ENCODE measurements at regions not wholly inside any gene's neighbourhood (a gene's known extent, or its start where the extent isn't known, plus 50 kb on each side); places are given as distances from the start of the nearest gene placed in this dataset.

DNA sequence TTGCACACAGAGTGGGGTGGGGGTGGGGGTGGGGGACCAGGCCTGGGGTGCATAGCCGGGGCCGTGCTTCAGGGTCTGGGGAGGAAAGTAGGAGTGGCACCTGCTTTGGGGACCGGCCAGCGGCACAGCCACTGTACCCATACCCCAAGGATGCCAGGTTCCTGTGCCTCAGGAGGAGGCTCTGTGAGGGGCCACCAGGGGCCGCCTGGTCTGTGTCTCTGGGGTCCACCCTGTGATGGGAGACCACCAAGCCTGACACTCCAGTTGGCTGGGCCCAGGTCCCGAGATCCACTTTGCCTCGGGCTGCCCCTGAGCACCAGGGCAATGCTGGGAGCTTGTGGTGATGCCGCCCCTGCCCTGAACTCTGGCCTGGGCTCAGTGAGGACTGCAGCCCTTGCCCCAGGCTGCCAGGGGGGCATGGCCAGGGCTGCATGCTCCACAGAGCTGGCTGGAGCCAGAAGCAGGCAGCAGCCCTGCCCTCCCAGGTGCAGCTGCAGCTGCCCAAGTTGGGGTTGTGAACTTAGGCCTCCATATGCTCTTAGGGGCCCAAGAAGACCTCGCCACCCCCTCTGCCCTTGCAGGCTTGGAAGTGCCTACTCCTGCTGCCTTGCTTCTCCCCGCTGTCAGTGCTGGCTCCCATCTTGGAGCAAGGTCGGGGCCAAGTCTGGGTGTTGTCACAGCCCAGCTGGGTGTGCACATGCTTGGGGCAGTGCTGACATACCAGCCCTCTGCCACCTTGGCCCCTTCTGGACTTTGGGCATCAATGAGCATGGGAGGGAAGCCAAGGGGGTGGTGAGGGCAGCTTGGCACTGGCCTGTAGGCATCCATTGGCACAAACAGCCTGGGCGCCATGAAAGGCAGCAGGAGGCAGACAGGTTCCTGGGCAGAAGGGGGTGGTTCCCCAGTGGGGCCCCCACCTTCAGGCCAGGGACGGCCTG is 123.3 kb upstream of the THY1 start:
- no peak overlapping the region for H3K4me3 ChIP-seq (ENCODE audit: low read length)
- DNase-seq (ENCODE audit: low read depth) = no peak
- TF ChIP-seq, protein P1, sequence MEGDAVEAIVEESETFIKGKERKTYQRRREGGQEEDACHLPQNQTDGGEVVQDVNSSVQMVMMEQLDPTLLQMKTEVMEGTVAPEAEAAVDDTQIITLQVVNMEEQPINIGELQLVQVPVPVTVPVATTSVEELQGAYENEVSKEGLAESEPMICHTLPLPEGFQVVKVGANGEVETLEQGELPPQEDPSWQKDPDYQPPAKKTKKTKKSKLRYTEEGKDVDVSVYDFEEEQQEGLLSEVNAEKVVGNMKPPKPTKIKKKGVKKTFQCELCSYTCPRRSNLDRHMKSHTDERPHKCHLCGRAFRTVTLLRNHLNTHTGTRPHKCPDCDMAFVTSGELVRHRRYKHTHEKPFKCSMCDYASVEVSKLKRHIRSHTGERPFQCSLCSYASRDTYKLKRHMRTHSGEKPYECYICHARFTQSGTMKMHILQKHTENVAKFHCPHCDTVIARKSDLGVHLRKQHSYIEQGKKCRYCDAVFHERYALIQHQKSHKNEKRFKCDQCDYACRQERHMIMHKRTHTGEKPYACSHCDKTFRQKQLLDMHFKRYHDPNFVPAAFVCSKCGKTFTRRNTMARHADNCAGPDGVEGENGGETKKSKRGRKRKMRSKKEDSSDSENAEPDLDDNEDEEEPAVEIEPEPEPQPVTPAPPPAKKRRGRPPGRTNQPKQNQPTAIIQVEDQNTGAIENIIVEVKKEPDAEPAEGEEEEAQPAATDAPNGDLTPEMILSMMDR (IDR thresholded peaks at IDR 0.05; ENCODE audit: insufficient read depth, low read depth, low read length, missing control alignments) = no peak

DNA sequence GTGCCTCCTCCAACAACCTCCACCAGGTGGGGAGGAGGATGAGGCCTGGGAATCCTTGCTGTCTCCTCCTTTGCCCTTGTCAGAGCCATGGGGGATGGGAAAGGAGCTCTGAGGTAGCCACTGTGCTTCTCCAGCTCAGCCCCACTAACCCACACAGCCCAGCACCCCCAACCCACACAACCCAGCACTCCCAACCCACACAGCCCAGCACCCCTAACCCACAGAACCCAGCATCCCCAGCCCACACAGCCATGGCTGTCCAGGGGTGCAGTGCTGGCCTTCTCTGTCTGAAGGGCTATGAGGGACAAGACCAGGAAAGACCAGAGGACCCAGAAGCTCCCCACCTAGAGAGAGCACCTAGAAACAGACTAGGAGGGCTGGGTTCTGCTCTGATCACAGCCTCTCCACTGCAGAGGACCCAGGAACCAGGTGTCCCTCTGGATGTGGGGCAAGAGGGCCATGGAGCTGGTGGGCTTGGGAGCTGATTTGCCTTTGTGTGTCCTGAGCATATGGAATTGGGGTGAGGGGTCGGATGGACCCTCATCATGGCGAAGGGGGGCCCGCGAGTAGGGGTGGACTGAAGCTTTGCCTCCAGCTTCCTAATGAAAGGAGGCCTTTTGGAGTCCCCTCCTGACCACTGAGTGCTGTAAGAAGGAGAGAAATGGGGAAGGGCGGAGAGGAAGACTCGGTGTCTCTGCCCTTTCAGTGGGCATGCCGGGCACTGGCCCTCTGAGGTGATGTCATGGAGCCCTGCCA is 117.6 kb upstream of the THY1 start:
- DNase-seq (ENCODE audit: low read depth) = no peak
- TF ChIP-seq, protein P1 (IDR thresholded peaks at IDR 0.05; ENCODE audit: insufficient read depth, low read depth, low read length, missing control alignments) = no peak
- H3K4me3 ChIP-seq (ENCODE audit: low read length) = no peak overlapping the region

DNA sequence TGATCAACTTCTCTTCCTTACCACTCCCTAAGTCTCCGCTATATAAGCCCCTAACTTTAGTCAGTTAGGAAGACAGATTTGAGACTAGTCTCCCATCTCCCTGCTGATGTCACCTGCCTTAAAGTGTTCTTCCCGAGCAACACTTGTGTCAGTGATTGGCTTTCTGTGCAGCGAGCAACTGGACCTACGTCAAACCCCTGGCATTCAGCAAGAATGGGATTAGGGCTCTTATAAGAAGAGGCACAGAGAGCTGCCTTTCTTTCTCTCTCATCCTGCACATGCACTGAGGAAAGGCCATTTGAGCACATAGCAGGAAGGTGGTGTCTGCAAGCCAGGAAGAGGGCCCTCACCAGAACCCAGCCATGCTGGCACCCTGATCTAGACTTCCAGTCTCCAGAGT is 116.6 kb upstream of the THY1 start:
- no peak for DNase-seq (ENCODE audit: low read depth)
- TF ChIP-seq, protein P1 (IDR thresholded peaks at IDR 0.05; ENCODE audit: insufficient read depth, low read depth, low read length, missing control alignments) = no peak
- no peak overlapping the region for H3K4me3 ChIP-seq (ENCODE audit: low read length)

DNA sequence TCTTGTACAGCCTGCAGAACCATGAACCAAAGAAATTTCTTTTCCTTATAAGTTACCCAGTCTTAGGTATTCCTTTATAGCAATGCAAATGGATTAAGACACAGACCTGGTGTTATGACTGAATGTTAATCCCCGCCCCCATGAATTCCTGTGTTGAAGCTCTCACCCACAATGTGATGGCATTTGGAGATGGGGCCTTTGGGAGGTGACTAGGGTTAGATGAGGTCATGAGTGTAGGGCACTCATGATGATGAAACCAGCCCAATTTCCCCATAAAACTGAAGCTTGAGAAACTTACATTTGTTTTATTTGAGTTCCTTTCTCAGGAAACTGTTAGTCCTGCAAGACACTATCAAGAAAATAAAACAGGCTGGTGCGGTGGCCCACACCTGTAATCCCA is 115.8 kb upstream of the THY1 start:
- no peak overlapping the region for H3K4me3 ChIP-seq (ENCODE audit: low read length)
- TF ChIP-seq, protein P1 (IDR thresholded peaks at IDR 0.05; ENCODE audit: insufficient read depth, low read depth, low read length, missing control alignments) = no peak
- DNase-seq (ENCODE audit: low read depth) = peak; percentile 8

DNA sequence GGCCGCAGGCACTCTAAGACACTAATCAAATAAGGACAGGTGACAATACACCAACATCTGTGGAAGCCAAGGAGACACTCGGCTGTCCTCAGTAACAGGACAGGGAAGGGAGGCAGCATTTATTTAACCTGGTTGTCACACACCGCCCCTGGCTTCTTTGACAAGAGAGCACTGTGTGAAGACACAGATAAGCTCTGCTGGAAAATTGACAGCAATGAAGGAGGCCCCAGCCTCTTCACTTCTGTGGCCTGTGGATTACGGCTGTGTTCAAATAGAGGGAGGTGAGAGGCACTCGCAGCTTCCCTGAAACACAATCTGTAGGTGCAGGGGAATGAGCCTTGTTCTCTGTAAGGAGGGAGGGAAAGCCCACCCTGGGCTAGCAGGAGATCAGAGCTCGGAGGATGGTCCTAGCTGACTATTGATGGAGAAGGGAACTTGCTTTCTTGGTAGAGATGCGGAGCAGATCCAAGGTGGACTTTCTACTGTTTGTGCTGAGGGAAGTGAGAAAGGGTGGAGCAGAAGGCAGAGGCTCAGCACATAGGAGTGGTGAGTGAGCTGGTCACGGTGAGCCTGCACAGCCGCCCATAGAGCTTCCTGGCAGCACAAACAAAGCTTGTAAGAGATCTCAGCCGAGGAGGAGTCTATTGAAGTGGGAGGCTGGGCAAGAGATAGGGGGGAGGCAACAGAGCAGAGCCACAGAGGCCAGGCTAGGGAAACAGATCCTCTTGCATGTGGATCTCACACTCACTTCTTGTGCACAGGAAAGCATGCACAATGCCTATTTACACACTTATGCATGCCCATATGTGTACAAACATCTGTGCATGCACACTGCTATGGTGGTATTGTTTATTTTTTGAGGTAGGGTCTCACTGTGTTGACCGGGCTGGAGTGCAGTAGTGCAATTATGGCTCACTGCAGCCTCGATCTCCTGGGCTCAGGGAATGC is 114.6 kb upstream of the THY1 start:
- TF ChIP-seq, protein P1 (IDR thresholded peaks at IDR 0.05; ENCODE audit: insufficient read depth, low read depth, low read length, missing control alignments) = no peak
- DNase-seq (ENCODE audit: low read depth) = no peak

DNA sequence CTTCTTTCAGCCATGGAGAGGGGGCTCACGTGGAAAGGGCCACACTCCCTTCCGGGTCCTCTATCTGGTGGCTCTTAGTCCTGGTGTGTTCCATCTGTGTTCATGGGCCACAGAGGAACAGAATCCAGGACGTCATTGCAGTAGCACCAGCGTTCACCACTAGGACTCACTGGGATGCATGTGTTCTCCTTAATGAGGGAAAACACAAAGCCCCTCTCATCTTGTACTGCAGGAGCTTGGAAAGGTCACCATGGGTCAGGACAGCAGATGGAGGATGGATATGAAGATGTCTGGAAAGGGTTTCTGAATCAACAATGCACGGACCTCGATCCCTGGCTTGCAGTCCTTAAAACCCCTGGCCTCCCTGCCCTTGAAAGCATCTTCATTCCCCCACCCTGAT is 113.8 kb upstream of the THY1 start:
- no peak overlapping the region for H3K4me3 ChIP-seq (ENCODE audit: low read length)
- TF ChIP-seq, protein P1 (IDR thresholded peaks at IDR 0.05; ENCODE audit: insufficient read depth, low read depth, low read length, missing control alignments) = no peak
- DNase-seq (ENCODE audit: low read depth) = no peak

More for the DNA sequence above, 114.6 kb upstream of the THY1 start:
- no peak overlapping the region for H3K4me3 ChIP-seq (ENCODE audit: low read length)
